GM23338 (cell line): ENCODE measurements at regions not wholly inside any gene's neighbourhood (a gene's known extent, or its start where the extent isn't known, plus 50 kb on each side); places are given as distances from the start of the nearest gene placed in this dataset.
A peak's percentile ranks its signal among the peaks of the same experiment; 100 is the strongest.

Source experiments
- ATAC-seq: fragments of 200-7000 bp; cut with Tn5 transposase; 3 replicates; pipeline ENCODE4 v1.9.1; 2020
- DNase-seq: peaks from one replicate; pipeline ENCODE4 v3.0.0-alpha.2; 2015; ENCODE audit warnings: low spot score
- H2AFZ ChIP-seq: fragments of 200-600 bp; sonication (generic); 2 replicates; pipeline ENCODE4 v1.8.0; 2016; ENCODE audit warnings: antibody characterized with exemption, mild to moderate bottlenecking, moderate library complexity
- H3F3A ChIP-seq: fragments of 200-600 bp; sonication (generic); replicated peaks from 2 replicates; pipeline ENCODE4 v1.8.0; 2017; ENCODE audit warnings: antibody characterized with exemption, mixed run types, low read depth
- H3K27ac ChIP-seq: fragments of 200-600 bp; sonication (generic); 2 replicates; pipeline ENCODE4 v1.6.1; 2016; ENCODE audit warnings: low read depth
- H3K27me3 ChIP-seq: fragments of 200-600 bp; sonication (generic); 2 replicates; pipeline ENCODE4 v1.8.0; 2016; ENCODE audit warnings: mild to moderate bottlenecking, mixed run types, moderate library complexity; ENCODE audit not compliant: insufficient read depth
- H3K36me3 ChIP-seq: fragments of 200-600 bp; sonication (generic); 2 replicates; pipeline ENCODE4 v1.8.0; 2016; ENCODE audit warnings: mild to moderate bottlenecking; ENCODE audit not compliant: insufficient read depth
- H3K4me1 ChIP-seq: fragments of 200-600 bp; sonication (generic); 2 replicates; pipeline ENCODE4 v1.8.0; 2016; ENCODE audit warnings: mild to moderate bottlenecking, moderate library complexity; ENCODE audit not compliant: insufficient read depth
- H3K4me2 ChIP-seq: fragments of 200-600 bp; sonication (generic); 2 replicates; pipeline ENCODE4 v1.7.1; 2017; ENCODE audit warnings: mixed run types
- H3K4me3 ChIP-seq: fragments of 200-600 bp; sonication (generic); 2 replicates; pipeline ENCODE4 v1.6.1; 2016; ENCODE audit warnings: mixed run types
- H3K79me2 ChIP-seq: fragments of 200-600 bp; sonication (generic); replicated peaks from 2 replicates; pipeline ENCODE4 v1.8.0; 2017; ENCODE audit warnings: mild to moderate bottlenecking; ENCODE audit not compliant: insufficient read depth
- H3K9me2 ChIP-seq: fragments of 200-600 bp; sonication (generic); 2 replicates; pipeline ENCODE4 v1.8.0; 2017; ENCODE audit not compliant: insufficient read depth
- H4K20me1 ChIP-seq: fragments of 200-600 bp; sonication (generic); replicated peaks from 2 replicates; pipeline ENCODE4 v1.8.0; 2017; ENCODE audit warnings: mild to moderate bottlenecking; ENCODE audit not compliant: insufficient read depth
- H3K27ac Mint-ChIP-seq: 2 replicates; pipeline ENCODE4 v1.8.0; 2020; ENCODE audit warnings: inconsistent platforms, mild to moderate bottlenecking, moderate library complexity, mixed read lengths
- H3K27me3 Mint-ChIP-seq: 3 replicates; pipeline ENCODE4 v1.8.0; 2022; ENCODE audit warnings: low read depth, mild to moderate bottlenecking, moderate library complexity, mixed read lengths, inconsistent platforms; ENCODE audit not compliant: insufficient read depth, poor library complexity
- H3K36me3 Mint-ChIP-seq: 3 replicates; pipeline ENCODE4 v1.8.0; 2021; ENCODE audit warnings: low read depth, mild to moderate bottlenecking, inconsistent platforms, moderate library complexity, mixed read lengths
- H3K4me1 Mint-ChIP-seq: 3 replicates; pipeline ENCODE4 v1.8.0; 2020; ENCODE audit warnings: mild to moderate bottlenecking, inconsistent platforms, mixed read lengths
- H3K4me3 Mint-ChIP-seq: 3 replicates; pipeline ENCODE4 v1.8.0; 2021; ENCODE audit warnings: moderate library complexity, mild to moderate bottlenecking, inconsistent platforms, mixed read lengths
- H3K9me3 Mint-ChIP-seq: 3 replicates; pipeline ENCODE4 v1.8.0; 2020; ENCODE audit warnings: moderate library complexity, mild to moderate bottlenecking, inconsistent platforms, mixed read lengths
- CREB1 ChIP-seq: fragments of 250-450 bp; sonication (Bioruptor Pico); IDR thresholded peaks from 2 replicates; pipeline ENCODE4 v1.5.0; 2020; ENCODE audit warnings: low read depth, mild to moderate bottlenecking, moderate library complexity
- EZH2 ChIP-seq: fragments of 200-600 bp; sonication (generic); IDR thresholded peaks from one replicate; pipeline ENCODE4 v1.8.0; 2017; ENCODE audit warnings: antibody characterized with exemption, mild to moderate bottlenecking, low read depth; ENCODE audit not compliant: unreplicated experiment
- EZH2phosphoT487 ChIP-seq: fragments of 200-600 bp; sonication (generic); IDR thresholded peaks from one replicate; pipeline ENCODE4 v1.8.1; 2018; ENCODE audit warnings: antibody characterized with exemption; ENCODE audit not compliant: unreplicated experiment
- JUNB ChIP-seq: IDR thresholded peaks from one replicate; pipeline ENCODE4 v1.6.1; 2016; ENCODE audit warnings: antibody characterized with exemption; ENCODE audit not compliant: unreplicated experiment
- NANOG ChIP-seq: IDR thresholded peaks from 2 replicates; pipeline ENCODE4 v1.6.1; 2016; ENCODE audit warnings: antibody characterized with exemption, borderline replicate concordance
- POLR2AphosphoS5 ChIP-seq: IDR thresholded peaks from 2 replicates; pipeline ENCODE4 v1.6.1; 2016; ENCODE audit warnings: antibody characterized with exemption, low read depth
- REST ChIP-seq: IDR thresholded peaks from one replicate; pipeline ENCODE4 v1.6.1; 2018; ENCODE audit warnings: antibody characterized with exemption; ENCODE audit not compliant: unreplicated experiment
- STAT1 ChIP-seq: IDR thresholded peaks from one replicate; pipeline ENCODE4 v1.6.1; 2016; ENCODE audit warnings: antibody characterized with exemption; ENCODE audit not compliant: unreplicated experiment
- ZNF114 ChIP-seq: fragments of 250-450 bp; sonication (Bioruptor Pico); IDR thresholded peaks from 2 replicates; pipeline ENCODE4 v1.5.0; 2020; ENCODE audit warnings: mild to moderate bottlenecking, moderate library complexity
- ZNF331 ChIP-seq: fragments of 250-450 bp; sonication (Bioruptor Pico); IDR thresholded peaks from 2 replicates; pipeline ENCODE4 v1.5.0; 2020; ENCODE audit warnings: low read depth, mild to moderate bottlenecking, moderate library complexity
- ZNF462 ChIP-seq: fragments of 250-450 bp; sonication (Bioruptor Pico); IDR thresholded peaks from 2 replicates; pipeline ENCODE4 v1.5.0; 2020; ENCODE audit warnings: mild to moderate bottlenecking, moderate library complexity
- TF ChIP-seq, protein P1 (sequence below), 2 experiments: fragments of 200-600 bp in 1 of 2; sonication (generic) in 1 of 2; conservative IDR thresholded peaks; 2 replicates each; pipeline versions ENCODE4 v1.5.1 to v1.6.1; 2016 to 2017; ENCODE audit warnings: antibody characterized with exemption in 2 of 2, low read depth in 2 of 2, mild to moderate bottlenecking in 2 of 2, moderate library complexity in 1 of 2
- TF ChIP-seq, protein P2 (sequence below): IDR thresholded peaks from 2 replicates; pipeline ENCODE4 v1.6.1; 2016; ENCODE audit warnings: antibody characterized with exemption

- Histone ChIP-seq H3K4me2 (no peak overlapping the region), H3K27ac (no peak overlapping the region), H3K9me2 (0 out of 2 replicates have a peak, but pooled peaks cover 4% of the 10 kb centered on the region), H3K79me2 (no peaks in the 10 kb centered on the region), H3K4me3 (no peak overlapping the region), H3K36me3 (no peaks in the 10 kb centered on the region), H3F3A (no peaks in the 10 kb centered on the region), H2AFZ (peak overlapping the region; percentile 78; the same call in 1 of the 2 replicates), H3K4me1 (0 out of 2 replicates have a peak, but pooled peaks cover 7% of the 10 kb centered on the region), H4K20me1 (no peaks in the 10 kb centered on the region), H3K27me3 (no peaks in the 10 kb centered on the region)
- H3K27ac Mint-ChIP-seq = no peak overlapping the region
- H3K4me3 Mint-ChIP-seq = no peak overlapping the region
- TF ChIP-seq EZH2phosphoT487 = no peak
- TF ChIP-seq ZNF462 (CRISPR knock-in tag) = no peak
- TF ChIP-seq REST = no peak
- TF ChIP-seq ZNF331 (CRISPR knock-in tag) = no peak
- TF ChIP-seq NANOG = no peak
- TF ChIP-seq JUNB = no peak
- TF ChIP-seq CREB1 (CRISPR knock-in tag) = no peak
- TF ChIP-seq, protein P1, sequence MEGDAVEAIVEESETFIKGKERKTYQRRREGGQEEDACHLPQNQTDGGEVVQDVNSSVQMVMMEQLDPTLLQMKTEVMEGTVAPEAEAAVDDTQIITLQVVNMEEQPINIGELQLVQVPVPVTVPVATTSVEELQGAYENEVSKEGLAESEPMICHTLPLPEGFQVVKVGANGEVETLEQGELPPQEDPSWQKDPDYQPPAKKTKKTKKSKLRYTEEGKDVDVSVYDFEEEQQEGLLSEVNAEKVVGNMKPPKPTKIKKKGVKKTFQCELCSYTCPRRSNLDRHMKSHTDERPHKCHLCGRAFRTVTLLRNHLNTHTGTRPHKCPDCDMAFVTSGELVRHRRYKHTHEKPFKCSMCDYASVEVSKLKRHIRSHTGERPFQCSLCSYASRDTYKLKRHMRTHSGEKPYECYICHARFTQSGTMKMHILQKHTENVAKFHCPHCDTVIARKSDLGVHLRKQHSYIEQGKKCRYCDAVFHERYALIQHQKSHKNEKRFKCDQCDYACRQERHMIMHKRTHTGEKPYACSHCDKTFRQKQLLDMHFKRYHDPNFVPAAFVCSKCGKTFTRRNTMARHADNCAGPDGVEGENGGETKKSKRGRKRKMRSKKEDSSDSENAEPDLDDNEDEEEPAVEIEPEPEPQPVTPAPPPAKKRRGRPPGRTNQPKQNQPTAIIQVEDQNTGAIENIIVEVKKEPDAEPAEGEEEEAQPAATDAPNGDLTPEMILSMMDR (conservative IDR thresholded peaks at IDR 0.05; ENCODE audit: low read depth in 2 of 2) = no peak
- TF ChIP-seq ZNF114 (CRISPR knock-in tag) = no peak
- TF ChIP-seq POLR2AphosphoS5 = no peak
- TF ChIP-seq EZH2 = no peak
- TF ChIP-seq STAT1 = no peak
- TF ChIP-seq, protein P2, sequence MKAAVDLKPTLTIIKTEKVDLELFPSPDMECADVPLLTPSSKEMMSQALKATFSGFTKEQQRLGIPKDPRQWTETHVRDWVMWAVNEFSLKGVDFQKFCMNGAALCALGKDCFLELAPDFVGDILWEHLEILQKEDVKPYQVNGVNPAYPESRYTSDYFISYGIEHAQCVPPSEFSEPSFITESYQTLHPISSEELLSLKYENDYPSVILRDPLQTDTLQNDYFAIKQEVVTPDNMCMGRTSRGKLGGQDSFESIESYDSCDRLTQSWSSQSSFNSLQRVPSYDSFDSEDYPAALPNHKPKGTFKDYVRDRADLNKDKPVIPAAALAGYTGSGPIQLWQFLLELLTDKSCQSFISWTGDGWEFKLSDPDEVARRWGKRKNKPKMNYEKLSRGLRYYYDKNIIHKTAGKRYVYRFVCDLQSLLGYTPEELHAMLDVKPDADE = no peak
- peaks cover 12% of the 10 kb centered on the region for H3K9me3 Mint-ChIP-seq
- peaks cover 4% of the 10 kb centered on the region for H3K27me3 Mint-ChIP-seq
- ATAC-seq = no peak
- DNase-seq = no peak
- H3K36me3 Mint-ChIP-seq = peaks cover 13% of the 10 kb centered on the region
- peaks cover 3% of the 10 kb centered on the region; the same call in 2 of the 3 replicates for H3K4me1 Mint-ChIP-seq
Observed at GRCh38 chr1:239260842-239261241, 125.5 kb upstream of the CHRM3 start.
